ENCODE measurements at regions not wholly inside any gene's neighbourhood (a gene's known extent, or its start where the extent isn't known, plus 50 kb on each side); places are given as distances from the start of the nearest gene placed in this dataset.

DNA sequence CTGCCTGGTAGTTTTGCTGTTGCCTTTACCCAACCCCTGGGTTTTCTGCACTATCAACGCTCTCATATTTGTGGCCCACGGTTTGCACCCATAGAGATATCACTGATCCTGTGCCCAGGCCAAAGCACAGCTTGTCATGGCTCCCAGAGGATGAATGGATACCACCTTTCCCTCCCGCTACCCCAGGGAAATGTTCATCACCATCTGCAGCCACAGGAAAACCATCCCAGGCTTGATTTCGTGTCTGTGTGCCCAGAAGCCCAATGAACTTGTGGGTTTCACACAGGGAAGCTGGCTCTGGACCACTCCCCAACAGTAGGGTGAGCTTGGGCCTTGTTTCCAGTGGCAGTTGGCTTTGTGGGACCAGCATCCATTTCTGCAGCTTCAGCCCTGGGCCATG lies 143.1 kb upstream of the GDF10 start:
- CTCF ChIA-PET, result no interaction called here
- TF ChIP-seq REST (IDR thresholded peaks at IDR 0.05; ENCODE audit: insufficient read depth in 1 of 2, low read depth in 2 of 2, low read length in 1 of 2) (no peak), TCF7L2 (IDR thresholded peaks at IDR 0.05; ENCODE audit: low read depth, low read length) (no peak), CTCF (IDR thresholded peaks at IDR 0.05) (no peak), SIN3A (IDR thresholded peaks at IDR 0.05; ENCODE audit: borderline replicate concordance, insufficient read depth, low read depth, low read length) (no peak), POLR2AphosphoS5 (IDR thresholded peaks at IDR 0.05; ENCODE audit: low read depth, low read length) (no peak)

GRCh38 chr10:47158116-47159071 lies 141.6 kb upstream of the GDF10 start:
- POLR2A ChIA-PET, result no interaction called here
- Histone ChIP-seq H3K4me3 (ENCODE audit: low read depth in 2 of 2, low read length in 2 of 2) (no peak overlapping the region), H3K27me3 (ENCODE audit: control insufficient read depth, insufficient read depth, low read length) (no peaks in the 10 kb centered on the region), H3K27ac (ENCODE audit: low read length) (no peak overlapping the region), H3K4me1 (ENCODE audit: control insufficient read depth, insufficient read depth, low read length) (no peaks in the 10 kb centered on the region), H3K9me3 (ENCODE audit: control insufficient read depth, insufficient read depth, low read depth, low read length) (no peaks in the 10 kb centered on the region), H3K36me3 (ENCODE audit: control insufficient read depth, insufficient read depth, low read length) (no peaks in the 10 kb centered on the region)
- ATAC-seq, result no peak
- DNase-seq (ENCODE audit: low read depth, low spot score), result no peak
- TF ChIP-seq SIN3A (IDR thresholded peaks at IDR 0.05; ENCODE audit: borderline replicate concordance, insufficient read depth, low read depth, low read length) (no peak), REST (IDR thresholded peaks at IDR 0.05; ENCODE audit: insufficient read depth in 1 of 2, low read depth in 2 of 2, low read length in 1 of 2) (no peak), CTCF (IDR thresholded peaks at IDR 0.05) (no peak), TCF7L2 (IDR thresholded peaks at IDR 0.05; ENCODE audit: low read depth, low read length) (no peak), POLR2AphosphoS5 (IDR thresholded peaks at IDR 0.05; ENCODE audit: low read depth, low read length) (no peak)
- CTCF ChIA-PET, result no interaction called here
- no TSS peak for BruUV-seq (replicated peaks)
- intact Hi-C loops (cut with micrococcal nuclease; ENCODE audit: unreplicated experiment) (no loop called here), in situ Hi-C loops (cut with HindIII; ENCODE audit: low pct_unique_long_range_greater_than_20kb, low sequenced_read_pairs) (no loop called here)

More for the DNA sequence above, 143.1 kb upstream of the GDF10 start:
- ATAC-seq (no peak), DNase-seq (ENCODE audit: low read depth, low spot score) (no peak)
- Histone ChIP-seq H3K27ac (ENCODE audit: low read length) (no peak overlapping the region), H3K36me3 (ENCODE audit: control insufficient read depth, insufficient read depth, low read length) (no peaks in the 10 kb centered on the region), H3K4me3 (ENCODE audit: low read depth in 2 of 2, low read length in 2 of 2) (no peak overlapping the region), H3K4me1 (ENCODE audit: control insufficient read depth, insufficient read depth, low read length) (no peaks in the 10 kb centered on the region), H3K27me3 (ENCODE audit: control insufficient read depth, insufficient read depth, low read length) (no peaks in the 10 kb centered on the region), H3K9me3 (ENCODE audit: control insufficient read depth, insufficient read depth, low read depth, low read length) (no peaks in the 10 kb centered on the region)
- no TSS peak for BruUV-seq (replicated peaks)
- intact Hi-C loops (cut with micrococcal nuclease; ENCODE audit: unreplicated experiment) (no loop called here), in situ Hi-C loops (cut with HindIII; ENCODE audit: low pct_unique_long_range_greater_than_20kb, low sequenced_read_pairs) (no loop called here)
- POLR2A ChIA-PET, result no interaction called here
